ENCODE measurements at regions not wholly inside any gene's neighbourhood (a gene's known extent, or its start where the extent isn't known, plus 50 kb on each side); places are given as distances from the start of the nearest gene placed in this dataset.

DNA sequence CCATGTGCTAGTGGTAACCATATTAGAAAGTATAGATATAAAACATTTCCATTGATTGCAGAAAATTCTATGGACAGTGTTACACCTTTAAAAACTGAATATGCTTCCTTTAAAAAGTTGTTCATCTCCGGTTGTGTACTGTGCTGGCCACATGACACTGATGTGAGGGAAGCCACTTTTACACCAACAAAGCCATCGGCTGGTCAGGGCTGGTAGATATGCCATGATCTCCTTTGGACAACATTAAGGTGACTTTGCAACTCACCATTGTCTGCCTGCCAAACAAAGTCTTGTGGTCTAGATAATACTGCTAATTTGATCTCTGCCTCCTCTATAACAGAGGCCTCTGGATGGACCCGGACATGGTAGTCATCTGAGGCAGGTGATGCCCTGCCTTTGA, 156.0 kb upstream of the RARB start:
- TF ChIP-seq, protein P1, sequence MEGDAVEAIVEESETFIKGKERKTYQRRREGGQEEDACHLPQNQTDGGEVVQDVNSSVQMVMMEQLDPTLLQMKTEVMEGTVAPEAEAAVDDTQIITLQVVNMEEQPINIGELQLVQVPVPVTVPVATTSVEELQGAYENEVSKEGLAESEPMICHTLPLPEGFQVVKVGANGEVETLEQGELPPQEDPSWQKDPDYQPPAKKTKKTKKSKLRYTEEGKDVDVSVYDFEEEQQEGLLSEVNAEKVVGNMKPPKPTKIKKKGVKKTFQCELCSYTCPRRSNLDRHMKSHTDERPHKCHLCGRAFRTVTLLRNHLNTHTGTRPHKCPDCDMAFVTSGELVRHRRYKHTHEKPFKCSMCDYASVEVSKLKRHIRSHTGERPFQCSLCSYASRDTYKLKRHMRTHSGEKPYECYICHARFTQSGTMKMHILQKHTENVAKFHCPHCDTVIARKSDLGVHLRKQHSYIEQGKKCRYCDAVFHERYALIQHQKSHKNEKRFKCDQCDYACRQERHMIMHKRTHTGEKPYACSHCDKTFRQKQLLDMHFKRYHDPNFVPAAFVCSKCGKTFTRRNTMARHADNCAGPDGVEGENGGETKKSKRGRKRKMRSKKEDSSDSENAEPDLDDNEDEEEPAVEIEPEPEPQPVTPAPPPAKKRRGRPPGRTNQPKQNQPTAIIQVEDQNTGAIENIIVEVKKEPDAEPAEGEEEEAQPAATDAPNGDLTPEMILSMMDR (IDR thresholded peaks at IDR 0.05) = no peak
- TF ChIP-seq ZFX (IDR thresholded peaks at IDR 0.05; ENCODE audit: borderline replicate concordance) = no peak
